ENCODE measurements at regions not wholly inside any gene's neighbourhood (a gene's known extent, or its start where the extent isn't known, plus 50 kb on each side); places are given as distances from the start of the nearest gene placed in this dataset.
"Not testable (repeated sequence)": the region's sequence is repeated elsewhere in the genome, so short reads cannot be mapped to it uniquely, and the experiment has no call there.

DNA sequence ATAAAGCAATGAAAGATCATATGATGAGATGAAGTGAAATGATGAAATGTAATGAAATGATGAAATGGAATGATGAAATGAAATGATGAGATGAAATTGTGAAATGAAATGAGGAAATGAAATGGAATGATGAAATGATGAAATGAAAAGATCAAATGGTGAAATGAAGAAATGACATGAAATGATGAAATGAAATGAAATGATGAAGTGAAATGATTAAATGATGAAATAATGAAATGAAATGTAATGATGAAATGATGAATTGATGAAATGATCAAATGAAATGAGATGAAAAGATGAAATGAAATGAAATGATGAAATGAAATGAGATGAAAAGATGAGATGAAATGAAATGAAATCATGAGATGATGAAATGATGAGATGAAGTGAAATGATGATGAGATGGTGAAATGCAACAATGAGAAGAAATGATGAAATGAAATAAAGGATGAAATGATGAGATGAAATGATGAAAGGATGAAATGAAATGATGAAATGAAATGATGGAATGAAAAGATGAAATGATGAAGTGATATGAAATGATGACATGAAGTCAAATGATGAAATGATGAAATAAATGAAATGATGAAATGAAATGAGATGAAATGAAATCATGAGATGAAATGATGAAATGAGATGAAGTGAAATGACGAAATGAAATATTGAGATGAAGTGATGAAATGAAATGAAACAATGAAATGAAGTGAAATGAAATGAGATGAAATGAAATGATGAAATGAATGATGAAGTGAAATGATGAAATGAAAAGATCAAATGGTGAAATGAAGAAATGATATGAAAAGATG, 130.5 kb upstream of the TP53TG3C start:
- not testable (repeated sequence) for TF ChIP-seq USF2 (IDR thresholded peaks at IDR 0.05; ENCODE audit: borderline replicate concordance, low read depth, low read length); YY1 (IDR thresholded peaks at IDR 0.05; ENCODE audit: low read depth); RAD21 (IDR thresholded peaks at IDR 0.05; ENCODE audit: low read length)
